ENCODE measurements at regions not wholly inside any gene's neighbourhood (a gene's known extent, or its start where the extent isn't known, plus 50 kb on each side); places are given as distances from the start of the nearest gene placed in this dataset.

DNA sequence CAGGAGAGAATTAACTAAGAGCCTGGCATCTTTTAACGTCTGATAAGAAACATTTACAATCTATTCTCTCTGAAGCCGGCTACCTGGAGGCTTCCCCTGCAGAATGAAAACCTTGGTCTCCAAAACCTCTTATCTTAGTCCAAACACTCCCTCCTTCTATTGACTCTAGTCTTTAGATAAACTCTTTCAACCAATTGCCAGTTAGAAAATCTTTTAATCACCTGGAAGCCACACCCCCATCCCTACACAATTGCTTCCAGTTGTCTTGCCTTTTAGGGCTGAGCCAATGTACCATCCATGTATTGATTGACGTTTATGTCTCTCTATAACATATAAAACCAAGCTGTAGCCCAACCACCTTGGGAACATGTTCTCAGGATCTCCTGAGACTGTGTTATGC lies 1343.1 kb upstream of the C9orf72 start:
- in situ Hi-C loops (cut with MboI; ENCODE audit: low sequenced_read_pairs), result no loop called here
- no peak overlapping the region for H4K91ac ChIP-seq (ENCODE audit: insufficient read depth, low read depth, low read length)
- no peaks in the 10 kb centered on the region for H3K27me3 ChIP-seq (ENCODE audit: control insufficient read depth, insufficient read depth, low read length)
- no peak overlapping the region for H3K27ac ChIP-seq (ENCODE audit: insufficient read depth, low read length)
- no peaks in the 10 kb centered on the region for H3K9me1 ChIP-seq (ENCODE audit: insufficient read depth, low read length)
- no peaks in the 10 kb centered on the region for H3K79me1 ChIP-seq (ENCODE audit: low read depth in 1 of 2, low read length in 2 of 2)
- H3K18ac ChIP-seq (ENCODE audit: low read depth, low read length), result no peak overlapping the region
- H3K9ac ChIP-seq (ENCODE audit: low read depth, low read length), result no peak overlapping the region
- H2BK5ac ChIP-seq (ENCODE audit: low read depth, low read length, poor library complexity, severe bottlenecking), result no peak overlapping the region
- no peak overlapping the region for H2AK9ac ChIP-seq (replicated peaks; ENCODE audit: low read depth, low read length, poor library complexity)
- no peaks in the 10 kb centered on the region for H3K36me3 ChIP-seq (ENCODE audit: control insufficient read depth, insufficient read depth, low read length)
- no peak overlapping the region for H2BK20ac ChIP-seq (ENCODE audit: low read depth, low read length)
- ATAC-seq (ENCODE audit: low read depth) (no peak), DNase-seq (no peak)
- H3K23ac ChIP-seq (ENCODE audit: low read depth, low read length), result no peak overlapping the region
- no peak overlapping the region for H3K4ac ChIP-seq (ENCODE audit: low read depth, low read length)
- H4K8ac ChIP-seq (ENCODE audit: low read depth in 2 of 2, low read length in 2 of 2), result no peak overlapping the region
- no peak overlapping the region for H2AFZ ChIP-seq (replicated peaks; ENCODE audit: low read length, poor library complexity)
- no peak overlapping the region for H3K56ac ChIP-seq (ENCODE audit: extremely low read depth, insufficient read depth, low read length)
- no peak overlapping the region for H4K5ac ChIP-seq (ENCODE audit: low read depth, low read length)
- H3K4me2 ChIP-seq (ENCODE audit: low read depth, low read length), result no peak overlapping the region
- no peak overlapping the region for H2BK120ac ChIP-seq (ENCODE audit: low read depth, low read length)
- H4K20me1 ChIP-seq (ENCODE audit: insufficient read depth, low read length), result no peaks in the 10 kb centered on the region
- H2BK15ac ChIP-seq (ENCODE audit: low read depth, low read length), result no peak overlapping the region
- ChIA-PET CTCF (no interaction called here), POLR2A (ENCODE audit: unreplicated experiment) (no interaction called here)
- dilution Hi-C loops (cut with HindIII; ENCODE audit: low sequenced_read_pairs, unreplicated experiment), result no loop called here
- no peak overlapping the region for H3K4me3 ChIP-seq (ENCODE audit: insufficient read depth, low read depth, low read length)
- no TSS peak for BruUV-seq (replicated peaks)
- no peak overlapping the region for H3K14ac ChIP-seq (replicated peaks; ENCODE audit: low read depth, low read length)
- no peak for TF ChIP-seq POLR2A (IDR thresholded peaks at IDR 0.05; ENCODE audit: low read depth, low read length)
- no peak for TF ChIP-seq RFX5 (IDR thresholded peaks at IDR 0.05; ENCODE audit: low read depth, low read length)
- TF ChIP-seq, protein P1, sequence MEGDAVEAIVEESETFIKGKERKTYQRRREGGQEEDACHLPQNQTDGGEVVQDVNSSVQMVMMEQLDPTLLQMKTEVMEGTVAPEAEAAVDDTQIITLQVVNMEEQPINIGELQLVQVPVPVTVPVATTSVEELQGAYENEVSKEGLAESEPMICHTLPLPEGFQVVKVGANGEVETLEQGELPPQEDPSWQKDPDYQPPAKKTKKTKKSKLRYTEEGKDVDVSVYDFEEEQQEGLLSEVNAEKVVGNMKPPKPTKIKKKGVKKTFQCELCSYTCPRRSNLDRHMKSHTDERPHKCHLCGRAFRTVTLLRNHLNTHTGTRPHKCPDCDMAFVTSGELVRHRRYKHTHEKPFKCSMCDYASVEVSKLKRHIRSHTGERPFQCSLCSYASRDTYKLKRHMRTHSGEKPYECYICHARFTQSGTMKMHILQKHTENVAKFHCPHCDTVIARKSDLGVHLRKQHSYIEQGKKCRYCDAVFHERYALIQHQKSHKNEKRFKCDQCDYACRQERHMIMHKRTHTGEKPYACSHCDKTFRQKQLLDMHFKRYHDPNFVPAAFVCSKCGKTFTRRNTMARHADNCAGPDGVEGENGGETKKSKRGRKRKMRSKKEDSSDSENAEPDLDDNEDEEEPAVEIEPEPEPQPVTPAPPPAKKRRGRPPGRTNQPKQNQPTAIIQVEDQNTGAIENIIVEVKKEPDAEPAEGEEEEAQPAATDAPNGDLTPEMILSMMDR (conservative IDR thresholded peaks at IDR 0.05; ENCODE audit: low read depth, low read length), result no peak
- TF ChIP-seq CHD1 (IDR thresholded peaks at IDR 0.05; ENCODE audit: low read depth, low read length), result no peak
- no peak for TF ChIP-seq MAFK (IDR thresholded peaks at IDR 0.05; ENCODE audit: low read depth, low read length)
- no peak for TF ChIP-seq FOS (IDR thresholded peaks at IDR 0.05; ENCODE audit: low read depth, low read length)
- no peak for TF ChIP-seq USF2 (IDR thresholded peaks at IDR 0.05; ENCODE audit: low read depth, low read length)
- no peak for TF ChIP-seq MXI1 (IDR thresholded peaks at IDR 0.05; ENCODE audit: borderline replicate concordance, low read depth, low read length)
- TF ChIP-seq NFE2L2 (IDR thresholded peaks at IDR 0.05; ENCODE audit: low read depth, low read length), result no peak
- no peak for TF ChIP-seq SMC3 (IDR thresholded peaks at IDR 0.05; ENCODE audit: low read depth, low read length)
- no peak for TF ChIP-seq MAZ (IDR thresholded peaks at IDR 0.05; ENCODE audit: borderline replicate concordance, low read depth, low read length)
- no peak for TF ChIP-seq RAD21 (IDR thresholded peaks at IDR 0.05; ENCODE audit: low read length)
- no peak for TF ChIP-seq BHLHE40 (IDR thresholded peaks at IDR 0.05; ENCODE audit: low read depth, low read length)
- TF ChIP-seq RCOR1 (IDR thresholded peaks at IDR 0.05; ENCODE audit: insufficient replicate concordance, low read length), result no peak
- no peak for TF ChIP-seq ELK1 (IDR thresholded peaks at IDR 0.05; ENCODE audit: borderline replicate concordance, low read depth, low read length)
- no peak for TF ChIP-seq CEBPB (IDR thresholded peaks at IDR 0.05; ENCODE audit: low read depth, low read length)
- H3K4me1 ChIP-seq (ENCODE audit: control insufficient read depth, insufficient read depth, low read length), result no peaks in the 10 kb centered on the region
- WGBS, 2 experiments (ENCODE audit: extremely low coverage in 2 of 2, insufficient read length in 1 of 2), result 42% methylated on average over 2 of the region's 3 CpGs; no CpG with 5 or more reads in 1 of the 2 experiments
- no peak overlapping the region for H2AK5ac ChIP-seq (ENCODE audit: low read depth, low read length)
- intact Hi-C loops (cut with micrococcal nuclease), result no loop called here
- 0 out of 2 replicates have a peak, but pooled peaks cover 3% of the 10 kb centered on the region for H3K9me3 ChIP-seq (ENCODE audit: control insufficient read depth, insufficient read depth, low read length)
